ENCODE measurements at regions not wholly inside any gene's neighbourhood (a gene's known extent, or its start where the extent isn't known, plus 50 kb on each side); places are given as distances from the start of the nearest gene placed in this dataset.

- TF ChIP-seq CTCF (IDR thresholded peaks at IDR 0.05; ENCODE audit: control extremely low read depth, extremely low read depth): no peak
- H3K27ac ChIP-seq (ENCODE audit: low read depth in 1 of 2, low read length in 1 of 2): no peak overlapping the region
- H3K4me3 ChIP-seq: no peak overlapping the region
- DNase-seq (no peak), ATAC-seq (ENCODE audit: insufficient read depth, low FRiP score) (no peak)
- H3K9me3 ChIP-seq (ENCODE audit: control insufficient read depth in 4 of 4, insufficient read depth in 3 of 4, low read length in 3 of 4): peaks cover 0 to 2% (median 0%) of the 10 kb centered on the region in 4 donors
- 97 to 98% methylated on average over 6 of the region's 6 CpGs for WGBS, 2 donors
- H3K4me1 ChIP-seq (ENCODE audit: control insufficient read depth in 5 of 5, insufficient read depth in 5 of 5, low read length in 5 of 5): peaks cover 0 to 13% (median 2%) of the 10 kb centered on the region in 5 donors
- H3K27me3 ChIP-seq (ENCODE audit: control insufficient read depth in 3 of 3, insufficient read depth in 3 of 3, low read length in 2 of 3): no peaks in the 10 kb centered on the region
- no peaks in the 10 kb centered on the region for H3K36me3 ChIP-seq (ENCODE audit: control insufficient read depth in 4 of 4, insufficient read depth in 4 of 4, low read length in 4 of 4)
- no peak overlapping the region for H3K9ac ChIP-seq (ENCODE audit: insufficient read depth in 1 of 2, low read length in 2 of 2)
Measured at GRCh38 chr9:89760123-89760522, 155.3 kb downstream of the GADD45G start.

- Histone ChIP-seq H3K4me3 (no peak overlapping the region), H3K27me3 (ENCODE audit: control insufficient read depth in 3 of 3, insufficient read depth in 3 of 3, low read length in 2 of 3) (no peaks in the 10 kb centered on the region), H3K27ac (ENCODE audit: low read depth in 1 of 2, low read length in 1 of 2) (no peak overlapping the region), H3K9ac (ENCODE audit: insufficient read depth in 1 of 2, low read length in 2 of 2) (no peak overlapping the region), H3K36me3 (ENCODE audit: control insufficient read depth in 4 of 4, insufficient read depth in 4 of 4, low read length in 4 of 4) (no peaks in the 10 kb centered on the region), H3K4me1 (ENCODE audit: control insufficient read depth in 5 of 5, insufficient read depth in 5 of 5, low read length in 5 of 5) (no peaks in the 10 kb centered on the region), H3K9me3 (ENCODE audit: control insufficient read depth in 4 of 4, insufficient read depth in 3 of 4, low read length in 3 of 4) (peaks cover 0 to 2% (median 0%) of the 10 kb centered on the region in 4 donors)
- 84 to 89% methylated on average over 5 of the region's 5 CpGs for WGBS, 2 donors
- no peak for TF ChIP-seq CTCF (IDR thresholded peaks at IDR 0.05; ENCODE audit: control extremely low read depth, extremely low read depth)
- ATAC-seq (ENCODE audit: insufficient read depth, low FRiP score) (no peak), DNase-seq (no peak)
Measured at GRCh38 chr9:89764217-89764616, 159.4 kb downstream of the GADD45G start.

- TF ChIP-seq CTCF (IDR thresholded peaks at IDR 0.05; ENCODE audit: control extremely low read depth, extremely low read depth): no peak
- DNase-seq (no peak), ATAC-seq (ENCODE audit: insufficient read depth, low FRiP score) (no peak)
- no peak overlapping the region for H3K27ac ChIP-seq (ENCODE audit: low read depth in 1 of 2, low read length in 1 of 2)
- H3K9ac ChIP-seq (ENCODE audit: insufficient read depth in 1 of 2, low read length in 2 of 2): no peak overlapping the region
- H3K4me1 ChIP-seq (ENCODE audit: control insufficient read depth in 5 of 5, insufficient read depth in 5 of 5, low read length in 5 of 5): no peaks in the 10 kb centered on the region
- peaks cover 0 to 2% (median 0%) of the 10 kb centered on the region in 4 donors for H3K9me3 ChIP-seq (ENCODE audit: control insufficient read depth in 4 of 4, insufficient read depth in 3 of 4, low read length in 3 of 4)
- no peak overlapping the region for H3K4me3 ChIP-seq
- no peaks in the 10 kb centered on the region for H3K36me3 ChIP-seq (ENCODE audit: control insufficient read depth in 4 of 4, insufficient read depth in 4 of 4, low read length in 4 of 4)
- 88 to 95% methylated on average over 3 of the region's 3 CpGs for WGBS, 2 donors
- H3K27me3 ChIP-seq (ENCODE audit: control insufficient read depth in 3 of 3, insufficient read depth in 3 of 3, low read length in 2 of 3): no peaks in the 10 kb centered on the region
Measured at GRCh38 chr9:89765211-89765946, 160.6 kb downstream of the GADD45G start.

GRCh38 chr9:89766991-89767390 is 162.2 kb downstream of the GADD45G start:
- Histone ChIP-seq H3K27ac (ENCODE audit: low read depth in 1 of 2, low read length in 1 of 2) (no peak overlapping the region), H3K27me3 (ENCODE audit: control insufficient read depth in 3 of 3, insufficient read depth in 3 of 3, low read length in 2 of 3) (no peaks in the 10 kb centered on the region), H3K4me1 (ENCODE audit: control insufficient read depth in 5 of 5, insufficient read depth in 5 of 5, low read length in 5 of 5) (peaks cover 0 to 2% (median 0%) of the 10 kb centered on the region in 5 donors), H3K36me3 (ENCODE audit: control insufficient read depth in 4 of 4, insufficient read depth in 4 of 4, low read length in 4 of 4) (no peaks in the 10 kb centered on the region), H3K4me3 (no peak overlapping the region), H3K9me3 (ENCODE audit: control insufficient read depth in 4 of 4, insufficient read depth in 3 of 4, low read length in 3 of 4) (peaks cover 0 to 2% (median 0%) of the 10 kb centered on the region in 4 donors), H3K9ac (ENCODE audit: insufficient read depth in 1 of 2, low read length in 2 of 2) (no peak overlapping the region)
- no peak for ATAC-seq (ENCODE audit: insufficient read depth, low FRiP score)
- no peak for TF ChIP-seq CTCF (IDR thresholded peaks at IDR 0.05; ENCODE audit: control extremely low read depth, extremely low read depth)
- DNase-seq: peak in 2 of 3 donors; percentile 19 to 40
